HG03066 (cell line): ENCODE measurements at regions not wholly inside any gene's neighbourhood (a gene's known extent, or its start where the extent isn't known, plus 50 kb on each side); places are given as distances from the start of the nearest gene placed in this dataset.
A peak's percentile ranks its signal among the peaks of the same experiment; 100 is the strongest.
"Not testable (repeated sequence)": the region's sequence is repeated elsewhere in the genome, so short reads cannot be mapped to it uniquely, and the experiment has no call there.

Experiments used
- ATAC-seq: cut with Tn5 transposase; IDR thresholded peaks from one replicate; pipeline ENCODE4 v1.9.1; 2021; ENCODE audit warnings: low read depth; ENCODE audit not compliant: unreplicated experiment

- ATAC-seq = no peak
Observed at GRCh38 chr1:114270718-114271117, 117.0 kb upstream of the SYT6 start.

GRCh38 chr1:114270282-114270681 lies 116.6 kb upstream of the SYT6 start:
- no peak for ATAC-seq

- ATAC-seq = no peak
Observed at GRCh38 chr1:114269539-114269938, 115.9 kb upstream of the SYT6 start.

GRCh38 chr1:114263343-114263742 lies 109.7 kb upstream of the SYT6 start:
- ATAC-seq = peak; percentile 94

- ATAC-seq = no peak
Observed at GRCh38 chr1:114262337-114262736, 108.7 kb upstream of the SYT6 start.

- ATAC-seq = no peak
Observed at GRCh38 chr1:114260805-114261484, 107.3 kb upstream of the SYT6 start.

- no peak for ATAC-seq
Observed at GRCh38 chr1:114259511-114260160, 106.0 kb upstream of the SYT6 start.

- no peak for ATAC-seq
Observed at GRCh38 chr1:114258633-114259032, 105.0 kb upstream of the SYT6 start.

- no peak for ATAC-seq
Observed at GRCh38 chr1:114258074-114258473, 104.4 kb upstream of the SYT6 start.

- ATAC-seq = no peak
Observed at GRCh38 chr1:114257554-114257953, 103.9 kb upstream of the SYT6 start.

- ATAC-seq = no peak
Observed at GRCh38 chr1:114253900-114254299, 100.2 kb upstream of the SYT6 start.

GRCh38 chr1:114251573-114251939 lies 97.9 kb upstream of the SYT6 start:
- no peak for ATAC-seq

- no peak for ATAC-seq
Observed at GRCh38 chr1:114250683-114251572, 97.3 kb upstream of the SYT6 start.

GRCh38 chr1:114249691-114250090 lies 96.0 kb upstream of the SYT6 start:
- ATAC-seq = no peak

GRCh38 chr1:114248162-114248561 lies 94.5 kb upstream of the SYT6 start:
- ATAC-seq = no peak

- not testable (repeated sequence) for ATAC-seq
Observed at GRCh38 chr1:114242531-114243210, 89.0 kb upstream of the SYT6 start.

GRCh38 chr1:114238053-114238452 lies 84.4 kb upstream of the SYT6 start:
- no peak for ATAC-seq

GRCh38 chr1:114236517-114236916 lies 82.8 kb upstream of the SYT6 start:
- no peak for ATAC-seq

- no peak for ATAC-seq
Observed at GRCh38 chr1:114235960-114236359, 82.3 kb upstream of the SYT6 start.

- no peak for ATAC-seq
Observed at GRCh38 chr1:114235281-114235680, 81.6 kb upstream of the SYT6 start.
